LoVo (cell line): ENCODE measurements at regions not wholly inside any gene's neighbourhood (a gene's known extent, or its start where the extent isn't known, plus 50 kb on each side); places are given as distances from the start of the nearest gene placed in this dataset.
"Not testable (repeated sequence)": the region's sequence is repeated elsewhere in the genome, so short reads cannot be mapped to it uniquely, and the experiment has no call there.

Source experiments
- DNase-seq: peaks from one replicate; pipeline ENCODE4 v3.0.0-alpha.2; 2016; ENCODE audit warnings: low spot score

DNA sequence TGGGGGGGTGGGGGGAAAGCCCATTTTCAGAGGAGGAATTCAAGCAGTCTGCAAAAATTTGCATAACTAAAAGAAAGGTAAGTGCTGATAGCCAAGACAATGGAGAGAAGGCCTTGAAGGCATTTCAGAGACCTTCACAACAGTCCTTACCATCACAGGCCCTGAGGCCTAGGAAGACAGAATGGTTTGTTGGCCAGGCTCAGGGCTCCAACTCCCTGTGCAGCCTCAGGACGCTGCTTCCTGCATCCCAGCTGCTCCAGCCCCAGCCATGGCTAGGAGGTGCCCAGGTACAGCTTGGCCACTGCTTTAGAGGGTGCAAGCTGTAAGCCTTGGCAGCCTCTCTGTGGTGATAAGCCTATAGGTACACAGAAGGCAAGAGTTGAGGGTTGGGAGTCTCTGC, 571.6 kb downstream of the MATN1 start:
- DNase-seq, result no peak

DNA sequence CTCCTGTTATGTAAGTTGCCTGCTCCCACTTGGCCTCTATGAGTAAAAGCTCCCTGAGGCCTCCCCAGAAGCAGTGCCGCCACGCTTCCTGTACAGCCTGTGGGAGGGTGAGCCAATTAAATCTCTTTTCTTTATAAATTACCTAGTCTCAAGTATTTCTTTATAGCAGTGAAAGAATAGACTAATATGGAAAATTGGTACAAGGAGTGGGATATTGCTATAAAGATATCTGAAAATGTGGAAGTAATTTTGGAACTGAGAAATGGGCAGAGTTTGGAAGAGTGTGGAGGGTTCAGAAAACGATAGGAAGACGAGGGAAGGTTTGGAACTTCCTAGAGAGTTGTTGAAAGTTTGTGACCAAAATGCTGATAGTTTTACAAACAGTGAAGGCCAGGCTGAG, 572.3 kb downstream of the MATN1 start:
- no peak for DNase-seq

DNA sequence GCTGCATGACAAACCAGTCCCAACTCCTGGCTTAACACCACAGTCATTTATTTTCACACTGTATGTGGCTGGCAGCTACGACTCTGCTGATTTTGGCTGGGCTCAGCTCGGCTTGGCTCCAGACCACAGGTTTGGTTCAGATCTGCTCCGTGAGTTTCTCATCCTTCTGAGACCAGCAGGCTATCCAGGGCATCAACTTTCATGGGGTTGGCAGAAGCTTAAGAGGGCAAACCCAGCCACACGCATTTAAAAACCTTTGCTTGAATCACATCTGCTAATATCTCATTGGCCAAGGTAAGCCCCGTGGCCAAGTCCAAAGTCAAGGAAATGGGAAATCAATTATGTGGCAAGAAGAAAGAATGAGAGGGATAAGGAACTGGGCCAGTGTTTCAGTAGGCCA, 574.2 kb downstream of the MATN1 start:
- no peak for DNase-seq

DNA sequence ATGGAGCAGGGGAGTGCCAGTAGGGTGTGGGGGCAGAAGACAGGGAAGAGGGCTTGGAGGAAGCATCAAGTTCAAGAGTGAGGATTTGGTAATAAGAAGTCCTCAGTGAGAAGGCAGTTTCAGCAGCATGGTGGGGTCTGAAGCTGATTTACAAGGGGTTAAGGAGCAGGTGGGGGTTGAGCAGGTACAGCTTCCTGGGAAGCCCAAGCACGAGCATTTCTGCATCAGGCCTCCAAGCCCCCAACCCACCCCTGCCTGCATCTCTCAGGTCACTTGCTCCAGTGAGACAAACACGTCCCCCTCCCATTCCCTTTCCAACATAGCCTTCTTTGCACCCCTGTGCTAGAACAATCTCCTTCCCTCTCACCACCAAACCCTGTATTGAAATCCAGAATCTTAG, 574.7 kb downstream of the MATN1 start:
- no peak for DNase-seq

DNA sequence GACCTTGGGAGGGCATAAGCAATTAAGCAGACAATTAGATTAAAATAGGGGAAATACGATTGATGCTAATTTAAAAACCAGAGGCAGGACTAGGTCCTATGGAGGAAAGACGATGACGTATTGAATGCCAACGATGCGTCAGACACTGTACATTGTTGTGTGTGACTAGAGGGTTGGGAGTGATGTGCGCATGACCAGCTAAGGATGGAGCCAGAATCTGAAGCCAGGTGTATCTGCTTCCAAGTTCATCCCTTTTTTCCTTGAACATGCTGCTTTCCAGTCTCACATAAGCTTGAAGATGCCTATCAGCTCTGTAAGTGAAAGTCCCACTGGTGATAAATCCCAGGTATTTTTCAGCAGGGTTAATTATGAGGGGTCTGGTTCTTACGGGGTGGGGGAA, 576.2 kb downstream of the MATN1 start:
- no peak for DNase-seq

DNA sequence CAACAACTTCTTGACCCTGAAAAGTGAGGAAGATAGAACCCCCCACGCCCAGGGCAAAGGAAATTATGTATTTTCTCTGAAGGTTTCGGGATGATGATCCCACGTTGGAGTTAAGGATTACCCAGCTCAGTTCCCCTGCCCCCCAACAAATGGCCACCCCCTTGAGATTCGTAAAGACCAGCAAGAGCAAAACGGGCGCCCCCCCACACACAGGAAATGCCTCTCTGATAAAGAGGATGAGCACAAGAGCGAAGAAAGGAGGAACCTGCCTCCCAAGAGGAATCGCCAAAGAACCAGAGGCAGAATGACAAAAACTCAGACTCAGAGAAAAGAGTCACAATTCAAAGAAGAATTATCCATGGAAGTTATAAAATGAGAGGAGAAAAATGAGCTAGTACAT, 576.9 kb downstream of the MATN1 start:
- no peak for DNase-seq

DNA sequence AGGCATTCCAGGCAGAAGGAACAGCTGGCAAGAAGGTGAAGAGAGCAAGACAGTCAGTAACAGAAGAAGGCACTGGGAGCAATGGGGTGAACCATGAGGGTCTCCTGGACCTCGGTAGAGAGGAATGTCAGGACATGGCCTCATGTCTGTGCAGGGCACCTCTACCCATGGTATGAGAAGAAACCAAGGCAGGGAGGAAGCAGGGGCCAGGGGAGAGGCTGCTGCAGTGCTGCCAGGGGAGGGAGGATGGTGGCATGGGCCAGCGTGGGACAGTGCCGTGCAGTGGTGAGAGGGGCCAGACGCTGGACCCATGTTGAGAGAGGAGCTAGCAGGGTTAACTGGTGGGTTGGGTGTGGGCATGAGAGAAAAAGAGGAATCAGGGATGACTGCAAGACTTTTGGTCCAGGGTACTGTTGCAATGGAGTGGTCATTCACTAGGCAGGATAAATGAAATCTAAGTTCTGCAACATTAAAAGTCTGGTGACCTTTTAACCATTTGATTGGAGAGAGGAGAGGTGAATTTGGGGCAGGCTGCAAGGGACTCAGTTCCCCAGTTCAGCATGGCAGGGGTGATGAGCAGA, 577.6 kb downstream of the MATN1 start:
- DNase-seq, result no peak

DNA sequence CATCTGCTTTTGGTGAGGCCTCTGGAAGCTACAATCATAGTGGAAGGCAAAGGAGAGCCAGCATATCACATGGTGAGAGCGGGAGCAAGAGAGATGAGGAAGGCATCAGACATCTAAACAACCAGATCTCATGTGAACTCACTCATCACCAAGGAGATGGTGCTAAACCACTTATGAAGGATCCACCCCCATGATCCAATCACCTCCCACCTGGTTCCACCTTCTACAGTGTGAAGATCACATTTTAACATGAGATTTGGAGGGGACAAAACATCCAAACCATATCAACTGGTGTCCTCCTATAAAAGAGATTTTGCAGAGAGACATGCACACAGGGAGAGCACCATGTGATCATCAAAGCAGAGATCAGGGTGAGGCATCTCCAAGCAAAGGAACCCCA, 578.6 kb downstream of the MATN1 start:
- no peak for DNase-seq

DNA sequence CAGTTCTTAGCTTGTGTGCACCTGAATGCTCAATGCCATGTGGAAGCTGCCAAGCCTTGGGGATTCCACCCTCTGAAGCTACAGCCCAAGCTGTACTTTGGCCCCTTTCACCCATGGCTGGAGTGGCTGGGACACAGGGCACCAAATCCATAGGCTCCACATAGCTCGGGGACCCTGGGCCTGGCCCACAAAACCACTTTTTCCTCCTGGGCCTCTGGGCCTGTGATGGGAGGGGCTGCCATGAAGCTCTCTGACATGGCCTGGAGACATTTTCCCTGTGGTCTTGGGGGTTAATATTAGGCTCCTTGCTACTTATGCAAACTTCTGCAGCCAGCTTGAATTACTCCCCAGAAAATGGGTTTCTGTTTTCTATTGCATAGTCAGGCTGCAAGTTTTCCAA, 579.9 kb downstream of the MATN1 start:
- no peak for DNase-seq

DNA sequence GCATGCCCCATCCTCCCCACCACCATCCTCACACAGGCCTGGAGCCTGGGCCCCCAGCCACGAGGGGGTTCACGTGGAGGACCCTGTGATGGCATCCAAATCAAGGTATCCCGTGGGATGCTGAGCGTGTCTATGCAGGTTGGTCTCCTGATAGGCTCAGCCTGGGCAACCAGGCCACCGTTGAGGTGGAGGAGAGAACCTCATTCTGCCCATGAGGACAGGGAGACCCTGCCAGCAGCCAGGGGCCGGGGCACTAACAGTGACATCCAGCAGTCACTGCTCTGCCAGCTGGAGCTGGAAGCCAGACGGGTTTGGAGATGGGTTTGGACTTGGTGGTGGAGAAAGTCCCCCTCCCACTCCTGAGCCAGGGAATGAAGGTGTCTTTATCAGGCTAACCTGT, 582.8 kb downstream of the MATN1 start:
- DNase-seq, result no peak

DNA sequence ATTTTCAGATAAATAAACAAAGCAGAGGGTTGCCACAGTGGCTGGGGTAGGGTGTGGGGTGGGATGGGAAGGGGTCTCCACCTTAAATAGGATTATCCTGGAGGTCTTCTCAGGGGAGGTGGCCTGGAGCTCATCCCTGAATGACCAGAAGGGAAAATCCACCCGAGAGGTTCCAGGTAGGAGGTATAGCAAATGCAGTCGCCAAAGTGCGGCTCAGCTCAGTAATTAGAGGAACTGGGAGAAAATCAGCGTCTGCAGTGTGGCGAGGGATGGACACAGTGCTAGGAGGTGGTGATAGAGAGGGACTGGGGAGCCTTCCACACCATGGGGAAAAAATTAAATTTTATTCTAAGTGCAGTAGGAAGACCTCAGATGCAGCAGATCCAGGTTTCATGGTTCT, 584.5 kb downstream of the MATN1 start:
- DNase-seq, result no peak

DNA sequence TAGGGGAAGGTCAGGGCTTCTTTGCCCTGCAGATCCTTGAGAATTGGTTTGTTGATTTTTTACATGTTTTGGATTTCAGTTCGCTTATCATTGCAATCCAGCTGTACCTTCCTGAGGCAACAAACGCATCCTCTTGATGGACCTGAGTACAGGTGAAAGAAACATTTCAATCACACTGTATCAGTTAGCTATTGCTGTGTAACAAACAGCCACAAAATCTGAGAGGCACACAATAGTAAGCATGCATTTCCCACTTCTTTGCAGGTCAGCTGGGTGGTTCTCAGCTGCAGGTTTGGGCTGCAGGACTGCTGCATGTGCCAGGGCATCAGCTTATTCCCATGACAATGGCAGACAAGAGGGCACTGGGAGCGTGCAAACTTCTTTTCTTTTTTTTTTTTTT, 586.4 kb downstream of the MATN1 start:
- no peak for DNase-seq

DNA sequence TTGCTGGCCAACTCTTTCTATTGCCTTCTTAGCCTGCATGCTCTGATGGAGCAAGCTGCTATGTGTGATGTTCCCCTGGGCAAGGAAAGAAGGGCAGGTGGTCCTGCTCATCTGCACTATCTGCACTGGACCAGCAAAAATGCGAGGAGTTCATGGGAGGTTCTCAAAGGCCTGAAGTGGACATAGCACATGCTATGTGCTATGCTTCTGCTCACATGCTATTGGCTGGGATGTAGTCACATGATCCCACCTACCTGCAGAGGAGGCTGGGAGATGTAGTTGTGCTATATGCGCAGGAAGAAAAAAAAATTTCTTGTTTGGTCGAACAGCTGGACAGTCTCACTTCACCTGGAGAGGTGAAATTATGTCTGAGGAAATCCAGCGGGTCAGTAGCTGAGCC, 587.7 kb downstream of the MATN1 start:
- DNase-seq, result no peak

DNA sequence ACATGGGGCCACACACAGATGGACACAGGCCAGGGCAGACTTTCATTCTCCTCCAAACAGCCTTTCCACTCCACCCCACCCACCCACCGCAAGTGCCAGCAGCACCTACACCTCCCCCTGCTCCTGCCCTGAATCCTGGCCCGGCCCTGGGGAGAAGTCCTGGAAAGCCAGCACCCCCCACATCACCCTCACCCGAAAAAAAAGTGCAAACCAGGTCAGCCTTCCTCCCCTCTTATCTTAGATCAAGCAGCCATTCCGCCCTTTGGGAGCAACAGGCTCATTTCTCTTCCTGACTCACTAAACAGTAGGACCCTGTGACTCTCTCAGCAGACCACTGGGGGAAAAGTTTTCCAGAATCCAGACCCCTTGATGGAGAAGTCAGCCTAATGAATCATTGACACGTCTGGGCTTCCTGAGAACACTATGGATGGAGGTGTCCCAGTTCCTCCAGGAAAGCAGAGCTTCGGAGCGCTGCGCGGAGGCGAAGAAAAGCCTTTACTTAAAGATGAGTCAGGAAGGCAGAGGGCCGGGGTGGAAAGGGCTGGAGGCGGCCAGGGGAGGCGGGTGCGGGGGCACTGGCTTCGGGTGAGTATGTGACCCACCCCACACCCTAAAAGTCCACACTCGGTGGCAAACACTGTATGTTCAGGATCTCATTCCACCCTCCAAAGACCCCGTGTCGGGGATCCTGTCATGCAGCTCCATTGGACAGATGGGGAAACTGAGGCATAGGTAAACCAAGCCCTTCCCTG, 588.7 kb downstream of the MATN1 start:
- DNase-seq, result no peak

DNA sequence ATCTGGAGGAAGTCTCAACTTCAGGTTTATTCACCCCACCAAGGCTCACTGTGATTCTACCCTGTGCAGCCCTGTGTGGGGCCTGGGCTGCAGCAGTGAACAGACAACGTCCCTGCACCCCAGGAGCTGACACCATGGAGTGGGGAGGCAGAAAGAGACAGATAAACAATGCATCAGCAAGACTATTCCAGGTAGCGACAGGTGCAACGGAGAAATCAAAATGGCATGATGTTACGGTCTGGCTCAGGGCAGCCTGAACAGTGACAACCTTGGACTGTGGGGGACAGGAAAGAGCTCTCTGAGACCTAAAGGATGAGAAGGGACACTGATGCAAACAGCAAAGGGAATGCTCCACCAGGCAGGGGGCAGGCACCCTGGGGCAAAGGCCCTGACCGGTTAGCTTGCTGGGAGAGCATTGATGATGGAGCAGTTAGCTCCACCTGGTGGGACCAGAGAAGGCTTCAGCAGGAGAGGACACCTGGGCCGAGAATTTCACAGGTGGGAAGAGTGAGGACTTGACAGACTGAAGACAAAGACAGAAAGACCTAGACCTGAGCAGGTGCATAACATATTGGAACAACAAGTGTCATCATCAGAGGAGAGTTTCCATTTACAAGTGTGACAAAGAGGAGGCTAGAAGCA, 589.9 kb downstream of the MATN1 start:
- no peak for DNase-seq

DNA sequence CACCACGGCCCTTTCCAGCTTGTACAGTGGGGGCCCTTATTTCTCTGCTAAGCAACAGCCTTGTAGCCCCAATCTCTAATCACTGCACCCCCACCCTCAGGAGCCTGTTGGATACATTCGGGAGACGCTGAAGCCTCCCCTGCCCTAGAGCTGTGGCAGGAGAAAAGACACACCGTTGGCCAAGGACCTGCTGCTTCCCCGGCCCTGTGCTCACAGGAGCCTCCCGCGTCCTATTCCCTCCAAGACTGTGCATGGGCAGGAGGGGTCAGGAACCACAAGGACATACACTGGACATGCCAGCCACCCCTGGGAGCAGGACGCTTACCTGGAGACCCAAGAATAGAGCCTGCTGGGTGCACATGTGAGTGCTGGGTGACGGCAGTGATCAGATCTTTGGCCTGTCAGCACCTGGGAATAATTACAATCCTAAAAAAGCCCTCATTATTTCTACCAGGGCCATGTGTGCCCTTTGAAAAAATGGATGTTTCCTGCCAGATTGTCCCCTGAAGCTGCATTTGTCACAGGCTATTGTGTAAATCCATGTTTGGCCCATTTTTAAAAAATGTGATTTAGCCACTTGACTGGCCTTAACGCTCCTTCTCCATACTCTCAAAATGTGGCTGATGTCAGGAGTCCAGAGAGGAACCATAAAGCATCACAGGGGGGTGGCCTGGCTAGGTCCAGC, 590.6 kb downstream of the MATN1 start:
- no peak for DNase-seq

DNA sequence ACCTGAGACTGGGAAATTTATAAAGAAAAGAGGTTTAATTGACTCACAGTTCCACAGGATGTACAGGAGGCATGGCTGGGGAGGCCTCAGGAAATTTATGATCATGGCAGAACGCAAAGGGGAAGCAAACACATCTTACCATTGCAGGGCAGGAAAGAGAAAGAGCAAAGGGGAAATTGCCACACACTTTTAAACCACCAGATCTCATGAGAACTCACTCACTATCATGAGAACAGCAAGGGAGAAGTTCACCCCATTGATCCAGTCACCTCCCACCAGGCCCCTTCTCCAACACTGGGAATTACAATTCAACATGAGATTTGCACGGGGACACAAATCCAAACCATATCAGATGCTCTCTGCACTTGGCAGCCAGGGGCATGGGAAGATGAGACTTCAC, 592.8 kb downstream of the MATN1 start:
- not testable (repeated sequence) for DNase-seq

DNA sequence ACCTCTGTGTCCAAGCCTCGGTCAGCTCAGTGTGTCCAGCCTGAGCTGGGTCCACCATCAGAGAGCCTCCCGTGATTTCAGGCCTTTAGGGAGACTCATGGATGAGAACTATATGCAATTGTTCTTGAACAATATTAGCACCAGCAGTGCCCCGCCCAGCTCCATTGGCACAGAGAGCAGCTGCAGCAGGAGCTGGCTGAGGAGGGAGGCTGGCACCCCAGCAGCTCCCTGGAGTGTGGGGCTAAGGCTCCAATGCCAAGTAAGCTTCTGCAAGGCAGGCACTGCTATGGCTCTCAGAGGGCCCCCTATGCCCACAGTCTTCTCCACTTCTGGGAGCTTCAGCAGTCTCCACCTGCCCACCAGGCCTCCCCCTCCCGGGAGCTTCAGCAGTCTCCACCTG, 593.3 kb downstream of the MATN1 start:
- no peak for DNase-seq

DNA sequence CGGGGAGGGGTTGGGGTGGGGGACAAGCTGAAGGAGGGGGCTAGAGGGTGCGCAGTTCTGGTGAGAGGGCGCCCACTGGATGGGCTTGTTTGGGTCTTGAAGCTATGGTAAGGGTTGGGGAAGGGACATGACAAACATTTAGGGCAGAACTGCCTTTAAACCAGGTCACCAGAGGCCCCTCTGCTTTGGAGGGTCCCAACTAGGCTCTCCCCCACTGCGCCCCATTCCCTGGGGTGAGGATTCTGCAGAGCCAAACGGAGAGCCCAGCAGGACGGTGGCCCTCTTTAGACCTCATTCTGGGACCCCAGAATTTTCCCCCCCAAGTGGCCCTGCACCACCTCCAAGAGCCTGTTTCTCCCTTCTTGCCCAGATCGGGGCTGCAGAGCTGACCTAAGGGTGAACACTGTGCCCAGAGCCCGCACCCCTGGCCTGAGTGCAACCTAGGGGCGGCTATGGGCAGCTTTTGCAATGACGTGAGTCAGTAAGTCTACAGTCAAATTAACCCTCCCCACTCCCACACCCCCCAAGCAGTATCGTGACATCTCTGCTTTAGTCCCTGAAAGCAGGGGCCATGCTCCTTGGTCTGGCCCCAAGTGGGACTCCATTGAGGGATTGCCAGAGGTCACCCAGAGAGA, 593.8 kb downstream of the MATN1 start:
- DNase-seq, result no peak

DNA sequence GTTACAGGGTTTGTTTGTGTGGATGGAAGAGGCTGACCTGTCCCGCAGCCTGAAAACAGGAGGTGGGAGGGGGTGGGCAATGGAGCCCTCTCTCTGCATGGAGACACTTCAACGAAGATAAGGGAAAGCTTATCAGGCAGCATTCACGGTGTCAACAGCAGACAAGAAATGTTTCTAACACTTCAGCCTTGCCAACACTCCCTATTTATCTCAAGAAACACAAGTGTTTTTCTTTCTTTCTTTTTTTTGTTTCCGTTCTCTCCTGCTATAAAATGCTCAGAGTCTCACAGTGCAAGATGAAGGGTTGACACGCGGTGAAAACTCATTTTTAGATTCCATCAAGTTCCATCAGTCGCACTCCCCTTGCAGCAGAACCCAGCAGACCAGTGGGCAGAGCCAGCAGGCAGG, 594.4 kb downstream of the MATN1 start:
- no peak for DNase-seq

DNA sequence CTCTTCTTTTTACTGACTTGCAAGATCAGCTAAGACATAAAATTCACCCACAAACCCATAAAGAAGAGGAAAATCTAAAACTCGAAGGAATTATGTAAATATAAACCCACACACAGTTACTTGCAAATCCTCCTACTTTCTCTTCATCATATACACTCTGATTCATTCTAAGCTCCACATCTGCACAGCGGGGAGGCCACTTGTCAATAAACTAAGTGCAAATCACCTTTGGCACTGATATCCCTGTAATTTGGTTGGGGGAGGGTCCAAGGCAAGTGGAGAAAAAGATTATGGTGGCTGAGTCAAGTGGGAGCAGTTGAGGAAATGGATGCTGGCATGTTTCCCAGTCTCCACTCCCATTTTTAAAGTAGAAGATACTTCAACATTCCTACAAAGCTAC, 596.5 kb downstream of the MATN1 start:
- peak; percentile 48 for DNase-seq

DNA sequence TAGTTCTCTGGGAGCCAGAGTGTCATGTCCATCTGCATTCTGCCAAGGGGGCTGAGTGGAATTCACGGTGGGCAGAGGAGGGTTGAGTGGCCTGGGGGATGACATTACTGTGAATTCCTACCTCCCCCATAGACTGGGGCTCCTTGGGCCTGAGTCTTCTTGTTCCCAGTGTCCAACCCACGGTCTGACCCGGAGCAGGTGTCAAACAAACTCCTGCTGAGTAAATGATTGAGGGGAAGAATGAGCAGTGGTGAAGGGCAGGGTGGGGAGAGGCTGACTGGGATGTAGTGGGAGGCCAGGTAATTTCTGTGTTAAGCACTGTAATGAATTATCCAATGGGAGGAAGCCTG, 597.6 kb downstream of the MATN1 start:
- DNase-seq, result no peak
